Tibial nerve (tissue), 4 donors: ENCODE measurements at regions not wholly inside any gene's neighbourhood (a gene's known extent, or its start where the extent isn't known, plus 50 kb on each side); places are given as distances from the start of the nearest gene placed in this dataset.

ENCODE experiments used
- EP300 ChIP-seq, 2 donors: sonication (generic); formaldehyde crosslinking; IDR thresholded peaks; one replicate each; pipeline ENCODE4 v1.6.1; 2017; ENCODE audit warnings: antibody characterized with exemption in 2 of 2, mild to moderate bottlenecking in 1 of 2
- TF ChIP-seq, protein P1 (sequence below), 5 experiments: fragments of 200-600 bp in 3 of 5; fragments of 450-650 bp in 2 of 5; sonication (generic) in 3 of 5; IDR thresholded peaks; one replicate each; pipeline ENCODE4 v1.5.1; 2016 to 2019; ENCODE audit warnings: antibody characterized with exemption in 5 of 5, mild to moderate bottlenecking in 3 of 5, moderate library complexity in 2 of 5

DNA sequence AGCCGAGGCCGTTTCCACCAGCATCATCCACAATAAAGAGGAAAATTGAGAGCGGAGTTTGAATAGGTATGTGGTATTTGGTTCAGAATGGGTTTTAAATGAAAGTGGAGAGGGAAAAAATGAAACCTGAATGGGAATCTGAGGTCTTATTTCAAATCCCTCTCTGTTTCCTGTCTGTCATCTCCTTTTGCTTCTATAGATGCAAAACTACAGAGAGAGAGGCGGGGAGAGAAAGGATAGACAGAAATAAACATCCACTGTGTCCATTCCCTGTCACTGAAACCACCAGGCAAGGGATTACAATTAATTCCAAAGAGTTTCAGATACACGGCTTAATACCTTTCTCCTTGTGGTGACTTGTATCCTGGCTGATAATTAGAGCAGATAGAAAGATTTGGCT is 102.3 kb downstream of the DAD1 start:
- no peak for TF ChIP-seq EP300 (IDR thresholded peaks at IDR 0.05)
- TF ChIP-seq, protein P1, sequence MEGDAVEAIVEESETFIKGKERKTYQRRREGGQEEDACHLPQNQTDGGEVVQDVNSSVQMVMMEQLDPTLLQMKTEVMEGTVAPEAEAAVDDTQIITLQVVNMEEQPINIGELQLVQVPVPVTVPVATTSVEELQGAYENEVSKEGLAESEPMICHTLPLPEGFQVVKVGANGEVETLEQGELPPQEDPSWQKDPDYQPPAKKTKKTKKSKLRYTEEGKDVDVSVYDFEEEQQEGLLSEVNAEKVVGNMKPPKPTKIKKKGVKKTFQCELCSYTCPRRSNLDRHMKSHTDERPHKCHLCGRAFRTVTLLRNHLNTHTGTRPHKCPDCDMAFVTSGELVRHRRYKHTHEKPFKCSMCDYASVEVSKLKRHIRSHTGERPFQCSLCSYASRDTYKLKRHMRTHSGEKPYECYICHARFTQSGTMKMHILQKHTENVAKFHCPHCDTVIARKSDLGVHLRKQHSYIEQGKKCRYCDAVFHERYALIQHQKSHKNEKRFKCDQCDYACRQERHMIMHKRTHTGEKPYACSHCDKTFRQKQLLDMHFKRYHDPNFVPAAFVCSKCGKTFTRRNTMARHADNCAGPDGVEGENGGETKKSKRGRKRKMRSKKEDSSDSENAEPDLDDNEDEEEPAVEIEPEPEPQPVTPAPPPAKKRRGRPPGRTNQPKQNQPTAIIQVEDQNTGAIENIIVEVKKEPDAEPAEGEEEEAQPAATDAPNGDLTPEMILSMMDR (IDR thresholded peaks at IDR 0.05), result no peak
